Endodermal cell (in vitro differentiated cells): ENCODE measurements at regions not wholly inside any gene's neighbourhood (a gene's known extent, or its start where the extent isn't known, plus 50 kb on each side); places are given as distances from the start of the nearest gene placed in this dataset.

ENCODE experiments used
- DNase-seq: peaks from one replicate; pipeline ENCODE4 v3.0.0-alpha.2; 2017
- H3K27ac ChIP-seq: 2 replicates; pipeline ENCODE4 v1.5.1; 2013; ENCODE audit warnings: mild to moderate bottlenecking, low read depth, low read length, moderate library complexity
- H3K27me3 ChIP-seq: 2 replicates; pipeline ENCODE4 v1.6.1; 2013; ENCODE audit warnings: mild to moderate bottlenecking, low read length, moderate library complexity; ENCODE audit not compliant: insufficient read depth, control insufficient read depth, poor library complexity, severe bottlenecking
- H3K36me3 ChIP-seq: 2 replicates; pipeline ENCODE4 v1.7.0; 2013; ENCODE audit warnings: mild to moderate bottlenecking, low read length, moderate library complexity; ENCODE audit not compliant: control insufficient read depth, insufficient read depth
- H3K4me1 ChIP-seq: one replicate; pipeline ENCODE4 v1.7.0; 2013; ENCODE audit warnings: low read length; ENCODE audit not compliant: control insufficient read depth, insufficient read depth
- H3K4me3 ChIP-seq: 2 replicates; pipeline ENCODE4 v1.5.1; 2013; ENCODE audit warnings: mild to moderate bottlenecking, low read length, moderate library complexity
- H3K9ac ChIP-seq: 2 replicates; pipeline ENCODE4 v1.6.1; 2013; ENCODE audit warnings: mild to moderate bottlenecking, low read length, moderate library complexity; ENCODE audit not compliant: poor library complexity, severe bottlenecking; ENCODE audit errors: extremely low read depth
- H3K9me3 ChIP-seq: 2 replicates; pipeline ENCODE4 v1.6.1; 2013; ENCODE audit warnings: mild to moderate bottlenecking, low read length, moderate library complexity; ENCODE audit not compliant: control insufficient read depth
- H3K27ac Mint-ChIP-seq: 2 replicates; pipeline ENCODE4 v1.8.0; 2020; ENCODE audit warnings: mixed read lengths
- H3K27me3 Mint-ChIP-seq: 2 replicates; pipeline ENCODE4 v1.8.0; 2021; ENCODE audit warnings: mild to moderate bottlenecking, mixed read lengths; ENCODE audit not compliant: insufficient read depth
- H3K36me3 Mint-ChIP-seq: 2 replicates; pipeline ENCODE4 v1.8.0; 2020; ENCODE audit warnings: low read depth, mixed read lengths
- H3K4me1 Mint-ChIP-seq: 2 replicates; pipeline ENCODE4 v1.8.0; 2020; ENCODE audit warnings: mixed read lengths
- H3K4me3 Mint-ChIP-seq: 2 replicates; pipeline ENCODE4 v1.8.0; 2020; ENCODE audit warnings: mild to moderate bottlenecking, moderate library complexity, mixed read lengths
- H3K9me3 Mint-ChIP-seq: 2 replicates; pipeline ENCODE4 v1.8.0; 2020; ENCODE audit warnings: mild to moderate bottlenecking, mixed read lengths
- WGBS, 2 experiments: methylation state at CpG; one replicate each; pipeline versions ENCODE4 v1.1.5 to v1.1.7; 2013; ENCODE audit warnings: missing lambda C conversion rate in 2 of 2, mixed read lengths in 1 of 2; ENCODE audit not compliant: insufficient coverage in 1 of 2, insufficient read length in 1 of 2; 5-methylcytosine and 5-hydroxymethylcytosine counted together
- TF ChIP-seq, protein P1 (sequence below): fragments of 200-600 bp; sonication (generic); conservative IDR thresholded peaks from 2 replicates; pipeline ENCODE4 v1.5.0; 2021; ENCODE audit warnings: antibody characterized with exemption, mild to moderate bottlenecking

DNA sequence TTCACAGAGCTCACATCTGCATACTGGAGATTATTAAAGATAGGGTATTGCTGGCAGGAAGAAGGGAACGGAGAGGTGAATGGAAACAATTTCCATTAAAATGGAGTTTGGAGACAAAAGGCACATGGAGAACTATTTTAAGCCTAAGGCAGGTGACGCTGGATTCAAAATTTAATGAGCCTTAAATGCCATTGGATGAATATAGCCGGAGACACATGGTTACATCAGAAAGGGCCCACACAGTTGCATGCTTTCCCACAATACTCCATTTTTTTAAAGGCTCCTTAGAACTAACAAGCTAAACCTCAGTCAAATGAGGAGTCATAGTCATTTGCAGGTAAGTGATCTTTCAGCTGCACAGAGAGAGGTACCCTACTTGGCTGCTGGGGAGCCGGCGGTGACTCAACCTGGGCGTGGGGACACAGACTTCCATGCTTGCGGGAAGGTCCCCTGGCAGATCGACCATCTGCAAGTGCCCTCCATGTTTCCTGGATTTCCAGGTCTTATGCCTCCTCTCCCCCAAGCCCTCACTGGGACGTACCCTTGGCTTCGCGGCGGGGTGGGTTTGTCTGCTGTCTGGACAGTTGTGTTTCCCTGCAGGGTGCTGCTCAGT is 259.2 kb downstream of the CBLN1 start:
- H3K36me3 ChIP-seq = no peaks in the 10 kb centered on the region
- TF ChIP-seq, protein P1, sequence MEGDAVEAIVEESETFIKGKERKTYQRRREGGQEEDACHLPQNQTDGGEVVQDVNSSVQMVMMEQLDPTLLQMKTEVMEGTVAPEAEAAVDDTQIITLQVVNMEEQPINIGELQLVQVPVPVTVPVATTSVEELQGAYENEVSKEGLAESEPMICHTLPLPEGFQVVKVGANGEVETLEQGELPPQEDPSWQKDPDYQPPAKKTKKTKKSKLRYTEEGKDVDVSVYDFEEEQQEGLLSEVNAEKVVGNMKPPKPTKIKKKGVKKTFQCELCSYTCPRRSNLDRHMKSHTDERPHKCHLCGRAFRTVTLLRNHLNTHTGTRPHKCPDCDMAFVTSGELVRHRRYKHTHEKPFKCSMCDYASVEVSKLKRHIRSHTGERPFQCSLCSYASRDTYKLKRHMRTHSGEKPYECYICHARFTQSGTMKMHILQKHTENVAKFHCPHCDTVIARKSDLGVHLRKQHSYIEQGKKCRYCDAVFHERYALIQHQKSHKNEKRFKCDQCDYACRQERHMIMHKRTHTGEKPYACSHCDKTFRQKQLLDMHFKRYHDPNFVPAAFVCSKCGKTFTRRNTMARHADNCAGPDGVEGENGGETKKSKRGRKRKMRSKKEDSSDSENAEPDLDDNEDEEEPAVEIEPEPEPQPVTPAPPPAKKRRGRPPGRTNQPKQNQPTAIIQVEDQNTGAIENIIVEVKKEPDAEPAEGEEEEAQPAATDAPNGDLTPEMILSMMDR = no peak
- WGBS, 2 experiments = 87 to 88% methylated on average over 7 to 12 of the region's 12 CpGs
- Mint-ChIP-seq H3K9me3 (no peaks in the 10 kb centered on the region), H3K4me3 (no peak overlapping the region), H3K27ac (no peak overlapping the region), H3K4me1 (peaks cover 20% of the 10 kb centered on the region), H3K27me3 (no peaks in the 10 kb centered on the region), H3K36me3 (no peaks in the 10 kb centered on the region)
- no peak overlapping the region for H3K9ac ChIP-seq
- H3K27me3 ChIP-seq = no peaks in the 10 kb centered on the region
- peaks cover 4% of the 10 kb centered on the region for H3K4me1 ChIP-seq
- DNase-seq = no peak
- H3K27ac ChIP-seq = peak overlapping the region; percentile 26
- H3K9me3 ChIP-seq = no peaks in the 10 kb centered on the region
- no peak overlapping the region for H3K4me3 ChIP-seq

DNA sequence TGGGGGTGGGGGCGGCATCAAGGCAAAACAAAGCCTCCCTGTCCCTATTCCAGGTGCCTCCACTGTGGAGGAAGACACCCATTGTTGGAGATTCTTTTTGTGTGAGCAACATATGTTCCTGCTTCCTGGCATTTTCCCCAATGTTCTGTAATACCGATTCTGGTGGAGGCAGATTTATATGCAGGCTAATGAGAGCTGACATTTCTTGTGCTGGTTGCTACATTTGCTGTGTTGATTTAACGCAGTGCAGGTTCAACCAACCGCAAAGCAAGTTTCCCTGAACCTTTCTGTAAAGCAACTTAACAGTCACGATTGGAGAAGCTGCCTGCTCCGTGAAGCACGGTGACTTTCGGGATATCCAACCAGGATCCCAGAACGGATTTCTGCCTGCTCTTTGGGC is 260.5 kb downstream of the CBLN1 start:
- Histone ChIP-seq H3K9me3 (no peaks in the 10 kb centered on the region), H3K4me3 (no peak overlapping the region), H3K9ac (no peak overlapping the region), H3K36me3 (no peaks in the 10 kb centered on the region), H3K4me1 (peaks cover 4% of the 10 kb centered on the region), H3K27me3 (no peaks in the 10 kb centered on the region), H3K27ac (no peak overlapping the region)
- no peak for DNase-seq
- H3K9me3 Mint-ChIP-seq = no peaks in the 10 kb centered on the region
- no peak overlapping the region for H3K4me3 Mint-ChIP-seq
- H3K27me3 Mint-ChIP-seq = no peaks in the 10 kb centered on the region
- H3K27ac Mint-ChIP-seq = no peak overlapping the region
- H3K36me3 Mint-ChIP-seq = no peaks in the 10 kb centered on the region
- TF ChIP-seq, protein P1 = no peak
- WGBS, 2 experiments = 57 to 65% methylated on average over 9 of the region's 9 CpGs
- peaks cover 20% of the 10 kb centered on the region for H3K4me1 Mint-ChIP-seq

DNA sequence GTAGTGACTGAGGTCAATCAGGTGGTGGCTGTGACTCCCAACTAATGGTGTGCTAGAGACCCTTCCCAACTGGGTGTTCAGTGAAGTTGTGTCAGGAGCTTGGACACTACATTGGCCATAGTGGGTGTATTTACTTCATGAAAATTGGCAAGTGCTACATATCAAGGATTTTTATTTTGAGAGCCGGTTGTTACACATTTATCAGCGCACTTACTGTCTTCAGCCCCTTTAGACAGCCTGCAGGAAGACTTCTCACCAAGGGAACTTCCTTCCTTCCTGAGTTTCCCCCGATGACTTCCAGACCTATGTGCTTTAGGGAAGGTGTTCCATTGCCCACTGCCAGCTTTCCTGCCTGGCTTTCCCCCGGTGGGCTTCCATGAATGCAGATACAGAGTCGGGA is 261.2 kb downstream of the CBLN1 start:
- Mint-ChIP-seq H3K9me3 (no peaks in the 10 kb centered on the region), H3K4me1 (peaks cover 20% of the 10 kb centered on the region), H3K27ac (no peak overlapping the region), H3K4me3 (no peak overlapping the region), H3K36me3 (no peaks in the 10 kb centered on the region), H3K27me3 (no peaks in the 10 kb centered on the region)
- H3K4me1 ChIP-seq = peaks cover 4% of the 10 kb centered on the region
- WGBS, 2 experiments = 92 to 93% methylated on average over 2 to 5 of the region's 5 CpGs
- no peaks in the 10 kb centered on the region for H3K36me3 ChIP-seq
- H3K27ac ChIP-seq = no peak overlapping the region
- H3K4me3 ChIP-seq = no peak overlapping the region
- no peaks in the 10 kb centered on the region for H3K9me3 ChIP-seq
- H3K27me3 ChIP-seq = no peaks in the 10 kb centered on the region
- no peak overlapping the region for H3K9ac ChIP-seq
- TF ChIP-seq, protein P1 = no peak
- DNase-seq = peak; percentile 31
